ENCODE measurements at regions not wholly inside any gene's neighbourhood (a gene's known extent, or its start where the extent isn't known, plus 50 kb on each side); places are given as distances from the start of the nearest gene placed in this dataset.
"Not testable (repeated sequence)": the region's sequence is repeated elsewhere in the genome, so short reads cannot be mapped to it uniquely, and the experiment has no call there.

DNA sequence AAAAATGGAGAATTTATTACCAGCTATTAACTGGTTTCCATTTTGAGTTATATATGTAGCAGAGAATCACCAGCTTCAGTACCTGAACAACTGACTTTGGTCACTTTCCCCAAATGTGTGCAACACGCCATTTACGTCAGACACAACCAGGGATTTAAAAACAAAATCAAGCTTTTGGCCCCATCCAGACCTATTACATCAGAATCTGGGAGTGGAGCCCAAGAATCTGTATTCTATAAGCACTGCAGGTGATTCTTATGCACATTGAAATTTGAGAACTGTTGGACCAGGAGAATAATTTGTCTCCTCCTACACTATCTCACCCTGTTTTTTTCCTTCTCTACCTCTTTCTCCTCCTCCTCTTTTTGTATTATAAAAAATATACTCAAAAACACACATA lies 295.9 kb downstream of the PRELID2 start:
- Histone ChIP-seq H3K36me3 (no peaks in the 10 kb centered on the region), H3K27me3 (no peaks in the 10 kb centered on the region), H3K27ac (no peak overlapping the region), H3K4me1 (no peaks in the 10 kb centered on the region), H3K4me3 (no peak overlapping the region), H3K9me3 (peaks cover 0 to 12% of the 10 kb centered on the region in 2 donors)
- intact Hi-C loops (cut with DNase I), result no loop called here
- DNase-seq (ENCODE audit: low spot score in 2 of 2), result no peak
- TF ChIP-seq, protein P1, sequence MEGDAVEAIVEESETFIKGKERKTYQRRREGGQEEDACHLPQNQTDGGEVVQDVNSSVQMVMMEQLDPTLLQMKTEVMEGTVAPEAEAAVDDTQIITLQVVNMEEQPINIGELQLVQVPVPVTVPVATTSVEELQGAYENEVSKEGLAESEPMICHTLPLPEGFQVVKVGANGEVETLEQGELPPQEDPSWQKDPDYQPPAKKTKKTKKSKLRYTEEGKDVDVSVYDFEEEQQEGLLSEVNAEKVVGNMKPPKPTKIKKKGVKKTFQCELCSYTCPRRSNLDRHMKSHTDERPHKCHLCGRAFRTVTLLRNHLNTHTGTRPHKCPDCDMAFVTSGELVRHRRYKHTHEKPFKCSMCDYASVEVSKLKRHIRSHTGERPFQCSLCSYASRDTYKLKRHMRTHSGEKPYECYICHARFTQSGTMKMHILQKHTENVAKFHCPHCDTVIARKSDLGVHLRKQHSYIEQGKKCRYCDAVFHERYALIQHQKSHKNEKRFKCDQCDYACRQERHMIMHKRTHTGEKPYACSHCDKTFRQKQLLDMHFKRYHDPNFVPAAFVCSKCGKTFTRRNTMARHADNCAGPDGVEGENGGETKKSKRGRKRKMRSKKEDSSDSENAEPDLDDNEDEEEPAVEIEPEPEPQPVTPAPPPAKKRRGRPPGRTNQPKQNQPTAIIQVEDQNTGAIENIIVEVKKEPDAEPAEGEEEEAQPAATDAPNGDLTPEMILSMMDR (IDR thresholded peaks at IDR 0.05), result no peak

DNA sequence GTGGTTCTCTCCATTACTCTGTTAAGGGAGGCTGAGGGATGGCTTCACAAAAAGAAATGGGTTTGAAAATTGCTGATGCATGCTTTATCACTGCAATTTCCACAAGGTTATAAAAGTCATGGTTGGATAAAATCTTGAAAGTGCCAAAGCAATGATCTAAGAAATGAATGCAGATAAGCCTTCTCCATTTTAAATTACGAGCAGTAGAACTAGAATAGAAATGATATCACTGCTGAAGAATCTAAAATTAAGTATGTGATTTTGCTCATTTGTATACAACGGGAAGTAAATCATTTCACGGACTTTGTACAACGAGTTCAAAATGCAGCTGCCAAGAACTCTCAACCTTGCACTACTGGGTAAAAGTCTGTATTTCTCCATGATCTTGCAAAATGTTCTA lies 299.0 kb downstream of the PRELID2 start:
- H3K9me3 ChIP-seq, result peaks cover 0 to 12% of the 10 kb centered on the region in 2 donors
- no peaks in the 10 kb centered on the region for H3K4me1 ChIP-seq
- no peaks in the 10 kb centered on the region for H3K27me3 ChIP-seq
- intact Hi-C loops (cut with DNase I), result no loop called here
- peak overlapping the region in 1 of 2 donors; percentile 47 for H3K27ac ChIP-seq
- no peaks in the 10 kb centered on the region for H3K36me3 ChIP-seq
- H3K4me3 ChIP-seq, result no peak overlapping the region
- TF ChIP-seq, protein P1 (IDR thresholded peaks at IDR 0.05), result no peak
- no peak for DNase-seq (ENCODE audit: low spot score in 2 of 2)

DNA sequence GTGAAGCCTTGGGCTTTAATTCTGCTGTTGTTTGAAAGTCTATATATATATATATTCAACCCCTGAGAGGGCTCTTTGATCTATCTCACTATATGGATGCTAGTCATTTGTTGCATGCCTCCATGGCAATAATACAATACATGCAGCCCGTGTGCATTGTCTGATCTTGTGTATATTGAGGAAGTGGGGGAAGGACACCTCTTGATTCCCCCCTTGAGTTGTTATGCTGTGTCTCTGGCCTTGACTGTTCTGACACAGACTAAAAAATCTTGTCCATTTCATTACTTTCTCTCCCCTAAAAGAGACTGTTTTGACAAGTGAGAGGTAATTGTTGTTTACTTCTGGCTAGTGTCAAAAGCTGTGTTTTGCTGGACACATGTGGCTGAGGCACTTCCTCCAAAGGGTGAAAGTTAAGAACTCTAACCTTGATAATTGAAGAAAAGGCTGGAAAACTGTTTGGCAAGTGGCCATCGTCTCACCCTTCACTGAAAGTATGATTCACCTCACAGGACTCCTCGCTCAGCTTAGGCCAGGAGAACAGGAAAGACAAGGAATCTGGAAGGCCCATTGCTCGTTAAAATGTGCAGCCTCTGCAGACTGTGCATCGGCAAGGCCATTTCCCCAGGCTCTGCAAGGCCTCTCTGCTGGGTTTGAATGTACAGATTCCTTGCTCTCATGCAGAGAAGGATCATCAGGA lies 304.0 kb downstream of the PRELID2 start:
- no peak overlapping the region for H3K4me3 ChIP-seq
- intact Hi-C loops (cut with DNase I), result no loop called here
- no peaks in the 10 kb centered on the region for H3K27me3 ChIP-seq
- H3K27ac ChIP-seq, result no peak overlapping the region
- TF ChIP-seq, protein P1 (IDR thresholded peaks at IDR 0.05), result no peak
- H3K36me3 ChIP-seq, result no peaks in the 10 kb centered on the region
- H3K9me3 ChIP-seq, result no peaks in the 10 kb centered on the region
- DNase-seq (ENCODE audit: low spot score in 2 of 2), result no peak
- no peaks in the 10 kb centered on the region for H3K4me1 ChIP-seq

DNA sequence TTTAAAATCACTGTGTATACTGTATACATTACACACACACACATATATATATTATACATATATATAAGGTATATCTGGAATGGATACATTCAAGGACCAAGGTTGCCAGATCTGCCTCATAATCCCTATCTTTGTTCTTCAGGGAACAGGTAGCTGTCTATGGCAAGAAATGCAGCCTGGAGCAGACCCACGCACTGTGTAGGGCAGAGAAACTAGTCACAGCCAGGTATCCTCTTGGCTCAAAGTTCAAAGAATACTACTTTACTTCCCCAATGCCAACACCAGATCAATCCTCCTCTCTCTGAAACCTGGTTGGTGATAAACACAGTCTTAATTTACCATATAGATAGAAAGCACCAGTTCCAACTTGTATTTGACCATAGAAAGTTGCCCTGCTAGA lies 313.6 kb downstream of the PRELID2 start:
- DNase-seq (ENCODE audit: low spot score in 2 of 2), result no peak
- Histone ChIP-seq H3K9me3 (peaks cover 0 to 4% of the 10 kb centered on the region in 2 donors), H3K36me3 (no peaks in the 10 kb centered on the region), H3K27ac (no peak overlapping the region), H3K4me1 (no peaks in the 10 kb centered on the region), H3K27me3 (no peaks in the 10 kb centered on the region), H3K4me3 (no peak overlapping the region)
- intact Hi-C loops (cut with DNase I), result no loop called here
- TF ChIP-seq, protein P1 (IDR thresholded peaks at IDR 0.05), result no peak

DNA sequence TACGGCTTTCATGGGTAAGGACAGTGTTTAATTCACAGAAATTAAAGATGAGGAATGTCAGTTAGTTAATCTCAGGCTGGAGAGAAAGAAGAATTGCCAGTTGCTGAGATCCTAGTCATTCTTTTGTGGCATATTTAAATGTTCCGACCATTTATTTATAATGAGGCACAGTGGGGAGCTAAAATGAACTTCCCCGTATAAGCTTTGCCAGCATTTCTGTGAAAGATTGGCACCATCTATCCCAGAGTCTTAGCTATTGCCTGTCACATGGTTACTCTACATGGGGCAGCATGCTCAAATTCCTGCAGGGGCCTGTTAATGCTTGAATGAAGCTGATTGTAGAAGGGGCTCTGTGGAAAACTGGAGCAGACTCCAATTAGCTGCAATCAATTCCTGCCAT lies 314.1 kb downstream of the PRELID2 start:
- Histone ChIP-seq H3K27me3 (no peaks in the 10 kb centered on the region), H3K4me1 (no peaks in the 10 kb centered on the region), H3K27ac (no peak overlapping the region), H3K9me3 (peaks cover 0 to 7% of the 10 kb centered on the region in 2 donors), H3K36me3 (no peaks in the 10 kb centered on the region), H3K4me3 (no peak overlapping the region)
- TF ChIP-seq, protein P1 (IDR thresholded peaks at IDR 0.05), result no peak
- intact Hi-C loops (cut with DNase I), result no loop called here
- DNase-seq (ENCODE audit: low spot score in 2 of 2), result no peak

DNA sequence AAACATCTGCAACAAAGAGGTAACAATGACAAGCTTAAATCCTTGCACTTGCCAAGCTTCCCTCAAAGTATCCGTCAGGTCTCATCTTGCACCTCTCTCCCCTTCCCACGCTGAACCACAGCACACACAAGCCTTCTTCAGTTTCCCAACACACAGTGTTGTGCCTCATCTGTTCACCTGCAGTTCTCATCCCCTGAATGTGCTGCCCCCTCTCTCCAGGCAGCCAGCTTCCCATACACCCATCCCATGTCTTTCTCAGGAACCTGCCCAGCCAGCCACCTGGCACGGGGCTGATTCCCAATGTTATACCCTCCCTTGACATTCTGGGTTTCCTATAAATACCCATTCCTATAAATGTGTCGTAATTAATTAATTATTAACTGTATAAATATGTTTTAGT lies 314.8 kb downstream of the PRELID2 start:
- no peak overlapping the region for H3K4me3 ChIP-seq
- DNase-seq (ENCODE audit: low spot score in 2 of 2), result no peak
- no peaks in the 10 kb centered on the region for H3K36me3 ChIP-seq
- H3K27me3 ChIP-seq, result no peaks in the 10 kb centered on the region
- intact Hi-C loops (cut with DNase I), result no loop called here
- H3K9me3 ChIP-seq, result peaks cover 0 to 7% of the 10 kb centered on the region in 2 donors
- TF ChIP-seq, protein P1 (IDR thresholded peaks at IDR 0.05), result no peak
- no peaks in the 10 kb centered on the region for H3K4me1 ChIP-seq
- no peak overlapping the region for H3K27ac ChIP-seq

DNA sequence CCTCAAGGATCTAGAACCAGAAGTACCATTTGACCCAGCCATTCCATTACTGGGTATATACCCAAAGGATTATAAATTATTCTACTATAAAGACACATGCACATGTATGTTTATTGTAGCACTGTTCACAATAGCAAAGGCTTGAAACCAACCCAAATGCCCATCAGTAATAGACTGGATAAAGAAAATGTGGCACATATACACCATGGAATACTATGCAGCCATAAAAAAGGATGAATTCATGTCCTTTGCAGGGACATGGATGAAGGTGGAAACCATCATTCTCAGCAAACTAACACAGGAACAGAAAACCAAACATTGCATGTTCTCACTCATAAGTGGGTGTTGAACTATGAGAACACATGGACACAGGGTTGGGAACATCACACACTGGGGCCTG lies 317.6 kb downstream of the PRELID2 start:
- H3K27ac ChIP-seq; DNase-seq (ENCODE audit: low spot score in 2 of 2); H3K36me3 ChIP-seq; H3K27me3 ChIP-seq; intact Hi-C loops (cut with DNase I); H3K9me3 ChIP-seq; H3K4me1 ChIP-seq; H3K4me3 ChIP-seq: not testable (repeated sequence)

Measured in ascending aorta (tissue), 2 donors.